ENCODE measurements at regions not wholly inside any gene's neighbourhood (a gene's known extent, or its start where the extent isn't known, plus 50 kb on each side); places are given as distances from the start of the nearest gene placed in this dataset.

- DNase-seq = no peak
- no peak overlapping the region for H3K27ac ChIP-seq
- H3K36me3 ChIP-seq = no peaks in the 10 kb centered on the region
- peaks cover 0 to 5% (median 5%) of the 10 kb centered on the region in 3 donors for H3K9me3 ChIP-seq
- H3K4me1 ChIP-seq = no peaks in the 10 kb centered on the region
- H3K27me3 ChIP-seq = no peaks in the 10 kb centered on the region
- TF ChIP-seq, protein P1, sequence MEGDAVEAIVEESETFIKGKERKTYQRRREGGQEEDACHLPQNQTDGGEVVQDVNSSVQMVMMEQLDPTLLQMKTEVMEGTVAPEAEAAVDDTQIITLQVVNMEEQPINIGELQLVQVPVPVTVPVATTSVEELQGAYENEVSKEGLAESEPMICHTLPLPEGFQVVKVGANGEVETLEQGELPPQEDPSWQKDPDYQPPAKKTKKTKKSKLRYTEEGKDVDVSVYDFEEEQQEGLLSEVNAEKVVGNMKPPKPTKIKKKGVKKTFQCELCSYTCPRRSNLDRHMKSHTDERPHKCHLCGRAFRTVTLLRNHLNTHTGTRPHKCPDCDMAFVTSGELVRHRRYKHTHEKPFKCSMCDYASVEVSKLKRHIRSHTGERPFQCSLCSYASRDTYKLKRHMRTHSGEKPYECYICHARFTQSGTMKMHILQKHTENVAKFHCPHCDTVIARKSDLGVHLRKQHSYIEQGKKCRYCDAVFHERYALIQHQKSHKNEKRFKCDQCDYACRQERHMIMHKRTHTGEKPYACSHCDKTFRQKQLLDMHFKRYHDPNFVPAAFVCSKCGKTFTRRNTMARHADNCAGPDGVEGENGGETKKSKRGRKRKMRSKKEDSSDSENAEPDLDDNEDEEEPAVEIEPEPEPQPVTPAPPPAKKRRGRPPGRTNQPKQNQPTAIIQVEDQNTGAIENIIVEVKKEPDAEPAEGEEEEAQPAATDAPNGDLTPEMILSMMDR (IDR thresholded peaks at IDR 0.05) = no peak
- intact Hi-C loops (cut with DNase I; ENCODE audit: low total_unique reads) = no loop called here
- H3K4me3 ChIP-seq = no peak overlapping the region
Measured at GRCh38 chr6:144867761-144868160, 582.6 kb downstream of the UTRN start.

GRCh38 chr6:144870782-144871181 lies 585.6 kb downstream of the UTRN start:
- H3K27ac ChIP-seq = no peak overlapping the region
- TF ChIP-seq, protein P1 (IDR thresholded peaks at IDR 0.05) = no peak
- no peaks in the 10 kb centered on the region for H3K36me3 ChIP-seq
- DNase-seq = no peak
- intact Hi-C loops (cut with DNase I; ENCODE audit: low total_unique reads) = no loop called here
- no peaks in the 10 kb centered on the region for H3K9me3 ChIP-seq
- H3K27me3 ChIP-seq = no peaks in the 10 kb centered on the region
- no peak overlapping the region for H3K4me3 ChIP-seq
- H3K4me1 ChIP-seq = no peaks in the 10 kb centered on the region

- no peaks in the 10 kb centered on the region for H3K36me3 ChIP-seq
- intact Hi-C loops (cut with DNase I; ENCODE audit: low total_unique reads) = no loop called here
- TF ChIP-seq, protein P1 (IDR thresholded peaks at IDR 0.05) = no peak
- H3K27me3 ChIP-seq = no peaks in the 10 kb centered on the region
- H3K27ac ChIP-seq = no peak overlapping the region
- H3K4me1 ChIP-seq = no peaks in the 10 kb centered on the region
- no peak for DNase-seq
- no peak overlapping the region for H3K4me3 ChIP-seq
- H3K9me3 ChIP-seq = no peaks in the 10 kb centered on the region
Measured at GRCh38 chr6:144873623-144874378, 588.7 kb downstream of the UTRN start.

DNA sequence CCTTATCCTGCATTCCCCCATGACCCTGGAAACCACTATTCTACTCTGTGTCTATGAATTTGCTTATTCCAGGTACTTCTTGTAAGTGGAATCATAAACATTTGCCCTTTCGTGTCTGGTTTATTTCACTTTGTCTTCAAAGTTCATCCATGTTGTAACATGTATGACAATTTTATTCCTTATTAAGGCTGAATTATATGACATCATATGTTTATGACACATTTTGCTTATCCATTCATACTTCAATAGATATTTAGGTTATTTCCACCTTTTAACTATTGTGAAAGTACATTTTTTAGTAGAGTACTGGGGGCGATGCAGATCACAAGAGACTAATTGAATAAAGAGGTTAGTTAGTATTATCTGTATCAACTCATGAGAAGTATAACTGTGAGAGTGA lies 591.6 kb downstream of the UTRN start:
- no peak for DNase-seq
- intact Hi-C loops (cut with DNase I; ENCODE audit: low total_unique reads) = no loop called here
- H3K4me1 ChIP-seq = no peaks in the 10 kb centered on the region
- TF ChIP-seq, protein P1 (IDR thresholded peaks at IDR 0.05) = no peak
- H3K27ac ChIP-seq = no peak overlapping the region
- H3K36me3 ChIP-seq = no peaks in the 10 kb centered on the region
- H3K9me3 ChIP-seq = no peaks in the 10 kb centered on the region
- no peaks in the 10 kb centered on the region for H3K27me3 ChIP-seq
- H3K4me3 ChIP-seq = no peak overlapping the region

DNA sequence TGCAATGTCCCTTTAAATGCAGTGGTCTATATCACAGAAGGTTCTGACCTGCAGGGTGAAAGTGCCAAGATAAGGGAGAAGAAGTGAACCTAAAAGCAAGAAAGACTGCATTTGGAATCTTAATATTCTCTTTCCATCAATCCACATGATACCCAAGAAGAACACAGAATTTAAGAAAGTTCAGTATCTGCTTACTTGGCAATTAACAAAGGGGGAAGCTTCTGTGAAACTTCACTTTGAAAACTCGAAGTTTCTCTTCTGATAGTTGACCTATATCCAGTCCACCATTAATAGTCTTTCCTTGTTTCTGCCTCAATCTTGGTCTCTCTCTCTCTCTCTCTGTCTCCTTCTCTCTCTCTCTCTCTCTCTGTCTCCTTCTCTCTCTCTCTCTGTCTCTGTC lies 592.0 kb downstream of the UTRN start:
- H3K27me3 ChIP-seq = no peaks in the 10 kb centered on the region
- TF ChIP-seq, protein P1 (IDR thresholded peaks at IDR 0.05) = no peak
- H3K4me3 ChIP-seq = no peak overlapping the region
- intact Hi-C loops (cut with DNase I; ENCODE audit: low total_unique reads) = no loop called here
- H3K4me1 ChIP-seq = no peaks in the 10 kb centered on the region
- no peak for DNase-seq
- H3K9me3 ChIP-seq = no peaks in the 10 kb centered on the region
- H3K36me3 ChIP-seq = no peaks in the 10 kb centered on the region
- H3K27ac ChIP-seq = no peak overlapping the region

Measured in tibial artery (tissue), 4 donors.